Skeletal muscle satellite cell (primary cell): ENCODE measurements at regions not wholly inside any gene's neighbourhood (a gene's known extent, or its start where the extent isn't known, plus 50 kb on each side); places are given as distances from the start of the nearest gene placed in this dataset.
"Not testable (repeated sequence)": the region's sequence is repeated elsewhere in the genome, so short reads cannot be mapped to it uniquely, and the experiment has no call there.

Experiments
- H3K27me3 ChIP-seq: 2 replicates; pipeline ENCODE4 v1.7.0; 2013; ENCODE audit warnings: low read length; ENCODE audit not compliant: control insufficient read depth, insufficient read depth
- H3K36me3 ChIP-seq: 2 replicates; pipeline ENCODE4 v1.7.0; 2013; ENCODE audit warnings: mild to moderate bottlenecking, control low read depth, low read length; ENCODE audit not compliant: insufficient read depth
- H3K4me1 ChIP-seq: 2 replicates; pipeline ENCODE4 v1.7.0; 2013; ENCODE audit warnings: low read length; ENCODE audit not compliant: control insufficient read depth, insufficient read depth
- H3K4me2 ChIP-seq: 2 replicates; pipeline ENCODE4 v1.7.0; 2013; ENCODE audit warnings: mild to moderate bottlenecking, low read length
- H3K4me3 ChIP-seq: 2 replicates; pipeline ENCODE4 v1.7.0; 2013; ENCODE audit warnings: low read length
- H3K9ac ChIP-seq: 2 replicates; pipeline ENCODE4 v1.7.0; 2013; ENCODE audit warnings: mild to moderate bottlenecking, low read depth, low read length, moderate library complexity
- H3K9me3 ChIP-seq: replicated peaks from 2 replicates; pipeline ENCODE4 v1.7.0; 2013; ENCODE audit warnings: mild to moderate bottlenecking, control low read depth, low read length

DNA sequence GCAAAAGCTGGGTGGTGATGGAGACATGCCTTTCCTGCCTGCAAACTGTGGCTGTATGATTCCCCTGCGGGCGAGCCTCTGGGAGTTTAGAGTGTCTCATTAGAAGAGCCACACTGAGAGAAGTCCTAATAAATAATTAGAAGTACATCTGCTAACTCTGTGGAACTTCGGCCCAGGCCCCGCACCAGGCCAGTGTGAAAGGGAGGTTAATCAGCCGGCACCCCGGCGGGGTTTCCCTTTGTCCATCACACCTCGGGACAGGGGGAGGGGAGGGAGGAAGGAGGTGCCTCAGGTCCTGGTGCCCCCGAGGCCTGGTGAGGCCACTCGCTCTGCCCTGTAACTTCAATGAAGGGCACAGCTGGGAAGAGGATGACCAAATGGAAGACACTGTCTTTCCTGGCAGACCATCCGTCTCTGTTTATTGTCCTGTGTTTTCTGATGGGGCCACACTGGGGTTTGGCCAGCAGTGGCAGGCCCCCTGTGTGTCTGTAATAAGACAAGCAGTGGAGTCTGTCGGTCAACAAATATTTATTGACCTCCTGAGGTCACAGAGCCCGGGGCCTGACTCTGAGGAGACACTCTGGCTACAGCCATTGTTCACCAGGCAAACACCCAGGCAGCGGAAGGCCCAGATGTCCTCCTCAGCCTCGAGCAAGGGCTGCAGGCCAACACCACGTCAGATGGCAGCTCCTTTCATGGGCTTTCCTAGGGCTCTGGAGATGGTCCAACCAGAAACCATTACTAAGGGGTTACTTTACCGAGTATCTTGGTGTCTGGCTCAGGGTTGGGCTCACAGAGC is 267.5 kb upstream of the RAB4A start:
- H3K36me3 ChIP-seq = no peaks in the 10 kb centered on the region
- H3K4me3 ChIP-seq = no peak overlapping the region
- no peaks in the 10 kb centered on the region for H3K4me1 ChIP-seq
- H3K9me3 ChIP-seq = no peaks in the 10 kb centered on the region
- H3K9ac ChIP-seq = no peak overlapping the region
- peaks cover 3% of the 10 kb centered on the region for H3K27me3 ChIP-seq
- no peak overlapping the region for H3K4me2 ChIP-seq

DNA sequence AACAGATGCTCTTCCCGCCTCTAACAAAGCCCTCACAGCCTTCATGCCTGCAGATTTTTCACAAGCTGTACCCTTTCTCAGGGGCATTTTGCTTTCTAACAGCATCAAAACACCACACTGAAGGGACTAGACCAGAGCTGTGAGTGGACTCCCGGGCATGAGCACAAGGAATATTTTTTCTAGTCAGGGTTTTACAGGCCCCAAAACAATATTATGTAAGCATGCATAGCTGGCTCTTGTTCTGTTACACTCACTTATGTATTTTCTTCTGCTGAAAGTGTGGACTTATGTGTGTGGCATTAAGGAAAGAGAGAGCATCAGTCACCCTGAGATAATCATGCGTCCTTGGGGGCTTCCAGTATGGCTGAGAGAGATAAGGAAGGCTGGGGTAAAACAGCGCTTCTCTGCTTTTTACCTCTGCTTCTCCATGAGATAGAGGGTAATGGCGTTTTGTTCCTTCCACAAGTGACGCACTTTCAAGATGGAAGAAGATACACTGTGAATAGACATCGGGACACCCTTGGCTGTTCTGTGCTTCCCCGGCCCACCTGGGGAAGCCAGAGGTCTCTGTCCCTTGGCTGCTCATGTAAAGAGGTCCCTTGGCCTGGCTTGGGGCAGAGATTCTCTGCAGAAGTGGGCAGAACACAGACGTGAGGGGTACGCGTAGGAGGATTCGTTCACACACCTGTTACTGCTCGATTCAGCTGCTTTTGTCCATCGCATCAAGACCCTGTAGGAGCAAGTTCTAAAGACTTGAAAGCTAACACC is 266.7 kb upstream of the RAB4A start:
- Histone ChIP-seq H3K36me3 (no peaks in the 10 kb centered on the region), H3K4me2 (no peak overlapping the region), H3K9ac (no peak overlapping the region), H3K27me3 (peaks cover 3% of the 10 kb centered on the region), H3K4me3 (no peak overlapping the region), H3K9me3 (no peaks in the 10 kb centered on the region), H3K4me1 (no peaks in the 10 kb centered on the region)

DNA sequence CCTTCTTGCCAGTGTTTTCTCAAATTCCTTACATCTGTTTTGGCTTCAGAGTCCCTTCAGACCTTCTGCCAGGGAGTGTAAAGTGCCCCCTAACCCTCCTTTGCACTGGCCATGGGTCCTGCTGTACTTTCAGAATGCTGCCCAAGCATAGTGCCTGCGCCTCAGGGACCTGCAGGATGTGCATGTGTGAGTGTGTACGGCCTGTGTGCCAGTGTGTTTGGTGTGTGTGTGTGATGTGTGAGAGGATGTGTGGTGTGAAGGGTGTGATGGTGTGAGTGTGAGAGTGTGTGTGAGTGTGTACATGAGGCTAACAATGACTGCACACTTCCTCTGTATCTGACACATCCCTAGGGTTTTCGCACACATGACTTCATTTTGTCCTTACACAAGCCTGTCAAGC is 265.8 kb upstream of the RAB4A start:
- Histone ChIP-seq H3K9me3 (no peaks in the 10 kb centered on the region), H3K36me3 (no peaks in the 10 kb centered on the region), H3K27me3 (peaks cover 3% of the 10 kb centered on the region), H3K4me1 (no peaks in the 10 kb centered on the region), H3K4me3 (no peak overlapping the region), H3K9ac (no peak overlapping the region), H3K4me2 (no peak overlapping the region)

DNA sequence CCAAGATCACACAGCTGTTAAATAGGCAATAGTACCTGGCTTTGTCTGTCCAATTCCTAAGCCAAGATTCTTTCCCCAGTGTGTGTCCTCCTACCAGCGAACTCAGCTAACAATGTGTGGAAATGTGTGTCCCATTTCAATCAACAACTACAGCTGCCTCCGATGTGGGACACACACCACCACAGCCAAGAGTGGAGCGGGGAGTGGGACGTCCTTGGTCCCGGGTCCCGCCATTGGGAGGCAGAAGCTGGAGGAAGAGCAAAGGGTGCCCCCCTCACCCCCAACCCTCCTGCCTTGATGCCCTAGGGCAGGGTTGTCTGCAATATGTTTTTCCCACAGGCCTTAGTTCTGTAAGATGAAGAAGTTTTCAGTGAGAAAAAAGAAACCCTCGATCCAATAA is 265.4 kb upstream of the RAB4A start:
- H3K36me3 ChIP-seq = no peaks in the 10 kb centered on the region
- H3K27me3 ChIP-seq = peaks cover 3% of the 10 kb centered on the region
- H3K4me1 ChIP-seq = no peaks in the 10 kb centered on the region
- no peak overlapping the region for H3K4me3 ChIP-seq
- H3K9ac ChIP-seq = no peak overlapping the region
- H3K9me3 ChIP-seq = no peaks in the 10 kb centered on the region
- H3K4me2 ChIP-seq = no peak overlapping the region

DNA sequence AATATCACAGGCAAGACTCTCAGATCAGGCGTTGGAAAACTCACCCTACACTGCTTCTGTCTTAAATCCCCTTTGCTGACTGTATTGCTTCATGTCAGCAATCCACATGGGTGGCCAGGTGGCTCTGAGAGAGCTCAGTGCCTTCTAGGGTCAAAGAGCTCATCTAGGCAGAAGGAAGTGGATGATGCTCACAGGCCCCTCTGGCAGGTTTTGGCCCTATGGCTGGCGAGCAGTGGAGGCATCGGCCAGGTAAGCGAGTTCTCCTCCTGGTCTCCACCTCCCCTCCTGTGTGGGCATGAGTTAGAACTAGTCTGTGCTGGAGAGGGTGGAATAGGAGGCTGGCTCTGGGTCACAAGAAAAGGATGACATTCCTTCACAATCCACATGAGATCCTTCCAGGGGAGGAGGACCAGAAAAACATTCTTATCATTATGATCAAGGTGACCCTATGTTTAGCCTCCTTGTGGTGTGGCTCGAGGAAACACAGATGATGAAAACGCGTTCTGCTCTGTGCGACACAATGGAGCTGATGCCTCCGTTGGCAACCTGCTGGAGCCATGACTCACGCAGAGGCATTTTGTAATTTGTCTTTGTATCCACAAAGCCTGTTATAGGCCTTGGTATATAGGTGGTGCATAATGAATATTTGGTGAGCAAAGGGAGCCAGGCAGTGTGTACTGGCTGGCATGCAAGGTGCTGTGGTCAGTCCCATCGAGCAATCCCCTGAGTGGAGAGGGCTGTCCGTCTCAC is 264.6 kb upstream of the RAB4A start:
- no peak overlapping the region for H3K9ac ChIP-seq
- H3K4me3 ChIP-seq = no peak overlapping the region
- no peaks in the 10 kb centered on the region for H3K9me3 ChIP-seq
- peaks cover 3% of the 10 kb centered on the region for H3K27me3 ChIP-seq
- H3K36me3 ChIP-seq = no peaks in the 10 kb centered on the region
- no peaks in the 10 kb centered on the region for H3K4me1 ChIP-seq
- H3K4me2 ChIP-seq = no peak overlapping the region

DNA sequence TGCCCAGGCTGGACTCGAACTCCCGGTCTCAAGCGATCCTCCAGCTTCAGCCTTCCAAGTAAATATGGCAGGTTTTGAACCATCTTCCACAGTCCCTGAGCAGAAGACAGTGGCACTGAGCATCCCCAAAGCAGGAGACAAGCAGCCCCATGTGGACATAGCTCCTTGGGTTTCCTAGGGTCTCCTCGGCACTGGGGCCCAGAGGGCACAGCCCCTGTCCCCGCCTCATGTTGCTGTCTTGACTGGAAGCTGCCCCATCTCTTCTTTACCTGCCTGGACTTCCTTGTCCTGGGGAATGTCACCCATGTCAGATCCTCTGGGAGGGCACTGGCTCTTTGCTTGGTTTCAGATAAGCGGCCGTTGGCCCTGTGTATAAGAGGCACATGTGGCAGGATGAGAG is 263.7 kb upstream of the RAB4A start:
- H3K27me3 ChIP-seq = peaks cover 3% of the 10 kb centered on the region
- no peaks in the 10 kb centered on the region for H3K4me1 ChIP-seq
- H3K36me3 ChIP-seq = no peaks in the 10 kb centered on the region
- H3K9me3 ChIP-seq = no peaks in the 10 kb centered on the region
- H3K9ac ChIP-seq = no peak overlapping the region
- no peak overlapping the region for H3K4me2 ChIP-seq
- H3K4me3 ChIP-seq = no peak overlapping the region

DNA sequence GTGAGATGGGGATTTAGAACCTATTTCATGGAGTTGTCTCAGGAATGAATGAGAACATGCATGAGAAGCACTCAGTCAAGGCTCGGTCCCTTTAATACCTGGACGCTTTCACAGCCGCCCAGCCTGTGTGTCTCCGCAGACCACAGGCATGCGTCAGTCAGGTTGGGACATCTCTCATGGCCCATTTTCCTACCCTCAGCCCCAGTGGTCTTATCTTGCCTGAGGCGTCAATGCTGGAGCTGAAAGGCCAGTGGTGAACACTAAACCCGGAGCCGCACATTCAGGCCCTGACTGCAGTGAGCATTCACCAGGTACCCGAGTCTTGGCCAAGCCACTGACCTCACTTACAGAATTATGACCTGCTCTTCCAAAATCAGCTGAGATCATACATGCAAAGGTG is 263.2 kb upstream of the RAB4A start:
- no peak overlapping the region for H3K9ac ChIP-seq
- H3K4me1 ChIP-seq = no peaks in the 10 kb centered on the region
- H3K36me3 ChIP-seq = no peaks in the 10 kb centered on the region
- H3K4me3 ChIP-seq = no peak overlapping the region
- peaks cover 3% of the 10 kb centered on the region for H3K27me3 ChIP-seq
- no peak overlapping the region for H3K4me2 ChIP-seq
- no peaks in the 10 kb centered on the region for H3K9me3 ChIP-seq

DNA sequence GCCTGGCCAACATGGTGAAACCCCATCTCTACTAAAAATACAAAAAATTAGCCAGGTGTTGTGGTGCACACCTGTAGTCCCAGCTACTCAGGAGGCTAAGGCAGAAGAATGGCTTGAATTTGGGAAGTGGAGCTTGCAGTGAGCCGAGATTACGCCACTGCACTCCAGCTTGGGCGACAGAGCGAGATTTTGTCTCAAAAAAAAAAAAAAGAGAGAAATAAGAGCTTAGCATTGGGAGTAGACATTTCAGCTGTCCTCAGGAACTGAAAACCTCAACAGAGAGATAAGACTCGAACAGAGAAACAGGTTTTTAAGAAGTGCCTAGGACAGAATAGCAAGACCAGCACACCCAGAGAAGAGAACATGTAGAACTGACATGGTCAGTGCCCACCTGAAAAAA is 262.6 kb upstream of the RAB4A start:
- not testable (repeated sequence) for H3K9me3 ChIP-seq, H3K36me3 ChIP-seq, H3K4me1 ChIP-seq, H3K4me2 ChIP-seq, H3K9ac ChIP-seq, H3K4me3 ChIP-seq, H3K27me3 ChIP-seq

DNA sequence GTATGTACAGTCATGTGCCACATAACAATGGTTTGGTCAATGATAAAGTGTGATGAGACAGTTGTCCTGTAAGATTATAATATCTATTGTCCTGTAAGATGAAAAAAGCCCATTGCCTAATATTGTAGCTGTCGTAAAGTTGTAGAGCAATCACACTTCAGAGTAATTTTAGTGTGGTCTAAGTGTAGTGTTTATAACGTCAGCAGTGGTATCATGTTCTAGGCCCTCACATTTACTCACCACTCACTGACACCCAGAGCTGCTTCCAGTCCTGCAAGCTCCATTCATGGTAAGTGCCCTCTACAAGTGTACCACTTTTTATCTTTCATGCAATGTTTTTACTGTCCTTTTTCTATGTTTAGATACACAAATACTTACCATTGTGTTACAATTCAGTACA is 259.9 kb upstream of the RAB4A start:
- H3K36me3 ChIP-seq = no peaks in the 10 kb centered on the region
- H3K4me1 ChIP-seq = no peaks in the 10 kb centered on the region
- peaks cover 12% of the 10 kb centered on the region for H3K27me3 ChIP-seq
- H3K9me3 ChIP-seq = no peaks in the 10 kb centered on the region
- no peak overlapping the region for H3K4me3 ChIP-seq
- H3K4me2 ChIP-seq = no peak overlapping the region
- no peak overlapping the region for H3K9ac ChIP-seq

DNA sequence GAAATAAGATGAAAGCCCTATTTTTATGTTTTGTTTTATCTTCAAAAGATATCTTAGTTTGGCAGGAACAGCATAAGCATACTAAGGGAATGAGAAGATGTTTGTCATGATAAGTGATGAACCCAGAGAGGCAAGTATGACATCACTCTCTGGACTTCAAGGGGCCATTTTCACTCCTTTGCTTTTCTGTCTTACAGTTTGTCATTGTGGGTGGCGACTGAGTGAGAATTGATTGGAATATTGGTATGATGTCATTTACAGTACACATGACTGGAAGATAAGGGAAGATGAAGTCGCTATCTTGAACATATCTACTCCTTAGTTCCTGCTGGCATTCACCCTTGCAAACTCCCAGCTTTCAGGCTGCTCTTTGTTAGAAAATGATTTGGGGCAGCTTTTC is 258.1 kb upstream of the RAB4A start:
- H3K4me1 ChIP-seq = no peaks in the 10 kb centered on the region
- no peak overlapping the region for H3K4me2 ChIP-seq

DNA sequence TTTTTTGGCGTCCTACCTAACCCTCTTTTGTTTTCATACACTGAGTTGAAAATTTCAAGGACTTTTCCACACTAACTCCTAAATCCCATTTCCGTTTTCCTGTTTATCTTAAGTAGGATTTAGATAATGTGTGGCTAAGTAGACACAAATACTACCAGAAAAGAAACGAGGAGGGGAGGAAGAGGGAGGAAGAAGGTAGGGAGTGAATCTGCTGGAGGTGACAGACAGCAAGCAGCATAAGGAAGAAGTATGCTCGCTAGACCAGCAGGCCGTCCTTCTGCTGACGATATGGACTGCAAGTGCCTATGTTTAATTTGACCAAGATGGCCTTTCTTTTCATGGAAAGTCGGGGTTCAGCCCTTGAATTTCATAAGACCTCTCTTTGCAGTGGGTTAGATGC is 256.9 kb upstream of the RAB4A start:
- Histone ChIP-seq H3K27me3 (peaks cover 36% of the 10 kb centered on the region), H3K9ac (no peak overlapping the region), H3K4me1 (no peaks in the 10 kb centered on the region), H3K36me3 (no peaks in the 10 kb centered on the region), H3K4me2 (no peak overlapping the region), H3K4me3 (no peak overlapping the region), H3K9me3 (no peaks in the 10 kb centered on the region)

More for the DNA sequence above, 258.1 kb upstream of the RAB4A start:
- H3K27me3 ChIP-seq = peaks cover 25% of the 10 kb centered on the region
- no peaks in the 10 kb centered on the region for H3K9me3 ChIP-seq
- no peak overlapping the region for H3K9ac ChIP-seq
- no peaks in the 10 kb centered on the region for H3K36me3 ChIP-seq
- H3K4me3 ChIP-seq = no peak overlapping the region
